CD4-positive, alpha-beta T cell treated with Interleukin-10 for 1 hour (primary cell): ENCODE measurements at regions not wholly inside any gene's neighbourhood (a gene's known extent, or its start where the extent isn't known, plus 50 kb on each side); places are given as distances from the start of the nearest gene placed in this dataset.
"Not testable (repeated sequence)": the region's sequence is repeated elsewhere in the genome, so short reads cannot be mapped to it uniquely, and the experiment has no call there.

Experiments
- DNase-seq: peaks from one replicate; pipeline ENCODE4 v3.0.0-alpha.2; 2020

DNA sequence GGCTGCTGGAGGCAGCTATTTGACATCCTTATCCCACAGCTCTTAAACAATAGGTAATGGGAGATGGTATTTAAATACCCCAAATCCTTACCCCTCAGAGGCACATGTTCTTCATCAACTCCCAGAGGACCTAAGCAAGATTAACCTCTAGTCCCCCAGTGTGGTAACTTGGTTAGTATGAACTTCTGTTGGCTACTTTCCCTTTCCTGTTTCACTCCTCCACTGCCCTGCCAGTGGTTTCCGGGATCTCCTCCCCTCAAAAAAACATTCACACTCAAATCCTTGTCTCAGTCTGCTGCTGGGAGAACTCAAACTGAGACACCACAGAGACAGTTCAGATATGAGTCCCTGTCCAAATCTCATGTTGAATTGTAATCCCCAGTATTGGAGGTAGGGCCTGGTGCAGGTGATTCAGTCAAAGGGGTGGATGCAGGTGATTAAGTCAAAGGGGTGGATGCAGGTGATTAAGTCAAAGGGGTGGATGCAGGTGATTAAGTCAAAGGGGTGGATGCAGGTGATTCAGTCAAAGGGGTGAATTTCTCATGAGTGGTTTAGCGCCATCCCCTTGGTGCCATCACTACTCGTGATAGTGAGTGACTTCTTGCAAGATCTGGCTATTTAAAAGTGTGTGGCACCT lies 335.0 kb upstream of the CTNNB1 start:
- DNase-seq, result no peak

DNA sequence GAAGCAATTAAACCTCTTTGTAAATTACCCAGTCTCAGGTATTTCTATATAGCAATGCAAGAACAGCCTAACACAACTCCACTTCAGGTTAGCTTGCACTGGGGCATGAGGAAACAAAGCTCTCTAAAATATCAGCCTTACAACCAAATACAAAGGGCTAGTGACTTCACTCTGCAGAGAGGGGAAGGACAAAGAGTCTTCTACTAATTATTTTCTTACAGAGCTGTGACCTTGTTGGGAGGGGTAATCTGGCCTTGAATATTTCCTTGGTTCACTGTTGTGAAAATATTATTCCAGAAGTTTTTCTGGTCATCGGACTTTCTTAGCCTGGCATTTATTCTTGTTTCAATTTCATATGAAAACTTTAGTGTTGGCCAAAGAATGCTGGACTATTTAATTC lies 334.4 kb upstream of the CTNNB1 start:
- no peak for DNase-seq

DNA sequence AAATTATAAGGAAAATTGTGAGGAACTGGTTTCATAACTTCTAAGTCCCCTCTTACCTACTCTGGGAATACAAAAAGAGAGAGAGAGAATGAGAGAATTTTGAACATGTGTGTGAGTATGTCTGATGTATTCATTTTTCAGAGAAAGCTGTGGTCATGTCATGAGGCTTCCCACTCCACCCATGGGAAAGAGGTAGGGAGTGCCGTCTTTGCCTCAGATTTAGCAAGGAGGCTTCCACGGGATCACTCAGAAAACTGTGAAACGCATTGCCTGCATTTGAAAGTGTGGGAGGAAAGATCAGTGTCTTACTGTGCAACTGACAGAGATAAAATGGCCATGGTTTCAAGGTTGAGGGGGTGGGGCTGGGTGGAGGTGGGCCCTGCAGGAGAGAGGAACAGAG lies 331.5 kb upstream of the CTNNB1 start:
- DNase-seq, result no peak

DNA sequence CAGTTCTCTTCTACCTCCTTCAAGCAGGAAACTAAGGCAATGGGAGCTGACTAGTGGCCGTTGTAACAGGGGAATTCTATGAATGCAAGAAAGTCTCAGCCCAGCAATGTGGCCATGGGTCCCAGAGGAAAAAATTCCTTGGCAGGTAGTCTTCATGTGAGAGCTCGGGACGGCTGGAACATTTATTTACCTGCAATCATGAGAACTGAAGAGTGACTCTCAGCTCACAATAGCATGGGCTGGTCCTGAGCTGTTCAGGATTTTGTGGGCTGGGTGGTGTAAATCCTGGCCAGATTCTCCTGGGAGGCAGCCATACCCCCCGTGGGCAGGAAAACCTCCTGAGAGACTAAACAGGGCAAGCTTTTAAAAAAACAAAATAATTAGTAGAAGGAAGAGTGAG lies 330.3 kb upstream of the CTNNB1 start:
- DNase-seq, result no peak

DNA sequence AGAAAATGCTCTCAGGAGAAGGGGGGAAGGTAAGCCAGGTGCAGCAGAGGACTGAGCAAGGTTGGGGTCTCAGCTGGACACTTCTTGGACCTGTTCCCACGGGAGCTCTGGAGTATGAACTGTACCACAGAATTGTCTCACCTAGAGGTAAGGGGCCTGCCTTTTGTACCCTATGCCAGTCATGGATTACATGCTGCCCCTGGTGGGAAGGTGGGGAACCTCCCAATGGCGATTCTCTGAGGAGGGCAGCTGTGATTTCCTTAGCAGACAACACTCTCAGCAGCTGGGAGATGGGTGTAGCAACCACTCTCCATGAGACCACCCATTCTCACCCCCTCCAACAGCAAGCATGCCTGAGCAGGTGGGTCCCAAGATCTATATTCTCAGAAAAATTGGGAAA lies 329.4 kb upstream of the CTNNB1 start:
- DNase-seq, result no peak

DNA sequence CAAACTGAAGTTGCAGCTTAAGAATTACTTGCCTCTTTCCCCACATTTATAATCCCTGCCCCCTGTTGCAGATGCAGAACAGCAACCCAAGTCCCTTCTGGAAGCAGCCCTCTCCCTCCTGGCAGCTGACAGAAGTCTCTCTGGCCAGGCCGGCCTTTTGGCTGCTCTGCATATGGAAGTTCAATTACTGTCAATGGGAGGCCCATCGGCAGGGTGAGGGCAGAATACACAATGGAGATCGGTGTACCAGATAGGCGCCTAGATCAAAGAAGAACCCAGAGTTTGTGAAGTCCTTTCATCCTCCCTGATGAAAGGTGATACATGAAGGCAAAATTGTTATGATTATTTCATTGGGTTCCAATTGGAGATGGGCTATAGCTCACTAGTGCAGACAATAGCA lies 327.9 kb upstream of the CTNNB1 start:
- DNase-seq, result no peak

DNA sequence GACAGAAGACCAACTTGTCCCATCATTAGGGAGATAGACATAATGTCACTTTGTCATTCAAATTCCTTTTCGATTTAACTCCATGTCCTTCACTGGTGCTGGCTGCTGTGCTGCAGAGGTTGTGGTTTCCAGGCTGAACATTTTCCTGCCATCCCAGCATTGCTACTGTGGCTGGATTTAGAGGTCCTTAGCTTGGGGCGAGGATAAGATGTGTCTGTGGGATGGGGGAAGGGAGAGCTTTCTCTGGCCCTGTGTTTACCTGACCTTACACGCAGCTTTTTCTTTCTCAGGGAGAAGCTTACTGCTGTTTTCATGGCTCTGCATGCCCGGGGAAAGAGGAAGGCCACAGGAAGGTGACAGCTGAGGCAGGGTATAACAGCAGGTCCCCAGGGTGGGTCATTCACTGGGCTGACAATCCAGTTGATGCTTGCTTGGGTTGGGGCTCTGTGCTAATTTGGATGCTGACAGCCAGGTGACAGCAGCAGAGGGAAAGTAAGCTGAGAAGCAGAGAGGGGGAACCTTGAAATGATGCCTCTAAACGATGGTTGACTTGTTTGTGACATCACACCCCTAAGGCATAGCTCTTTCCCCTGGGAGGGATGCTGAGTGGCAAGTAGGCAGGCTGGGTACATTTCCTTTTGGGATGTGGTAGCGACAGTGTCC lies 326.9 kb upstream of the CTNNB1 start:
- no peak for DNase-seq

DNA sequence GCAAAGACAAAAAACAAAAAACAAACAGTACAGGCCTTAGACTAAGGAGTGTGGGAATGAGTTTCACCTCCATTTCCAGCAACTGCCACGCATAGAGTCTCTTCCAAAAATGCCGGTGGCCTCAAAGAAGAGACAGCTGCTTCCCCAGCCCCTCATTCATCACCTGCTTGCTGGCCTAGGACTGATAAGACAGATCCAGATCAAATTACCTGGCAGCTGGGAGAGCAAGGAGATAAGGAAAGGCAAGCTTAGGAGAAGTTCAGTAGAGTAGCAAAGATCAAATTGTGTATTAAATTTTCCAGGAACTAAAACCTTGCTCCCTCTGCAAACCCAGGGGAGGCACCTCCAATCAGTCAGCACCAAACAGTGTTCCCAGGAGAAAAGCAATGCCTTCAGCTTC lies 325.8 kb upstream of the CTNNB1 start:
- no peak for DNase-seq

DNA sequence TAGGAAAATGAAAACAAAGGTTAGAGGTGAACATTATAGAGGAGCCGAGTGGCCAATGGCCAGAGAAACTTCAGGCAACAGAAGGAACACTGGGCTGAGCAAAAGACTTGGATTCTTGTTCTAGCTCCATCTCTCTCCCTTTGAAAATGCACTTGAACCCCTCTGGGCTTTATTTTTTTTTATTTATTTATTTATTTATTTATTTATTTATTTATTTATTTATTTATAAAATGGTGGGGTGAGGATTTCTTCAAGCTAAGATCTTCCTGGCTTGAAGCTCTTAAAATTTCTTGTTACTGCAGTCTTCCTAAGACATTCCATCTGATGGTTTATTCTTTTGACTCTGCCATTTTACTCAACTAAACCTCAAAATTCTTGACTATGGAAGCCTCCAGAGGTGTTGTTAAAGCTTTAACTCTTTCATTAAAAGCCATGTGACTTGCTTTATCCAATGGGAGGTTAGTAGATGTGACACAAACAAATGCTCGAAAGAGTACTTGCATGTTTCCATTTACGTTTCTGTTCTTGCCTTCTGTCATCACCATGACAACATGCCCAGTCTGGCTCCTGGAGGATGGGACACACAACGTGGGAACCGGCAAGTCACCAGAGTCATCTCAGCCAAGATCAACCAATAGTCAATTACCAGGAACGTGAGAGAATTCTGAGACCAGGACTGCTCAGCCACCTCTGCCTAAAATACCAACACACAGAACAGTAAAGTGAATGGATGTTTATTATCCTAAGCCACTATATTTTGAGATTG lies 325.2 kb upstream of the CTNNB1 start:
- DNase-seq, result no peak

DNA sequence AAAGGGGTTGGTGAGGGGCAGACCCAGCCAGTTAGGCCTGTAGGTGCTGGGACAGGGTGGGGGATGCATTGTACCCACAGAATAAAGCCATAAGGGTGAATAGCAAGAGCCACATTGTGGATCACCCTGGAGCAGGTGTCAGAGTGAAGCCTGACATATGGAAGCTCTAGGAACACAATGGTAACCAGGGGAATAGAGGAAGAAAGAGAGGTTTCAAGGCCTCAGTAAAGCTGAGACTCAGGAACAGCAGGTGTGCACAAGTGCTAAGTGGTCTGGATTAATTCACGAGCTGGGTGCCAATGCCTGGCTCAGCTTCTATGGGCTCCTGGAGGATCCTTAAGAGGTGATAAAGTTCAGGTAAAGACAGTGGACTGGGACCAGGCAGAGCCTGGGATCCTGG lies 323.7 kb upstream of the CTNNB1 start:
- DNase-seq, result no peak

DNA sequence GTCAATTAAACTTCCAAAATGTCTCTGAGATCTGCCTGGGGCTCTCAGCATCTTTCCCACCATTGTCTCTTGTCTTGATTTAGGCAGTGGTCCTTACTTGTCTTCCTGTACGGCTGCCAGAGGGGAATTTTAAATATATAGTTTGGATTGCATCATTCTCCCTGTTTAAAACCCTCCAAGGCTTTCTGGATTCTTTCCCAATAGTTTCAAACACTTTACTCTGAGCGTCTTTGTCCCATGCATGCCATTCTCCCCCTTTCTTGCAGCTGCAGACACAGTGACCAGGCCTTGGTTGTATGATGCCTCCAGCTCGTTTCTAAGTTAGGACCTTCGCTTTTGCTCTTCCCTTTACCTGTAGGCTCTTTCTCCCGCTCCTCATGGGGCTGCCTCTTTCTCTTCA lies 323.3 kb upstream of the CTNNB1 start:
- no peak for DNase-seq

DNA sequence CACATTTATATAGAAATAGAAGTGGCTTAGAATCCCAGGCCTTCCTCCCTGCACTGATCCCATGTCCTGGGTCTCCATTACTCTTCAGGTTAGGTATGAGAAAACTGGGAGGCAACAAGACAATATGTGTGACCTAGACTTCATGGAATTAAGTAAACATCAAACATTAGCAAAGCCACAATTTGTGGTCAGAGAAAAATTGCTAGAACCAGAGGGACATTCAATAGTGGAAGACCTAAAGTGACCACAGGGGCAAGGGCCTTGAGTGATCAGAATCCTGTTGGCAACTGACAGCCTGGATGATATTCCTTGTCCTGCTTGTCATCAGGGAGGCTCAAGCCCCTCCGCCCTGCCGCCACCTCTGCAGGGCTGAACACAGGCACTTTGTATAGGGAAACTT lies 322.8 kb upstream of the CTNNB1 start:
- no peak for DNase-seq

DNA sequence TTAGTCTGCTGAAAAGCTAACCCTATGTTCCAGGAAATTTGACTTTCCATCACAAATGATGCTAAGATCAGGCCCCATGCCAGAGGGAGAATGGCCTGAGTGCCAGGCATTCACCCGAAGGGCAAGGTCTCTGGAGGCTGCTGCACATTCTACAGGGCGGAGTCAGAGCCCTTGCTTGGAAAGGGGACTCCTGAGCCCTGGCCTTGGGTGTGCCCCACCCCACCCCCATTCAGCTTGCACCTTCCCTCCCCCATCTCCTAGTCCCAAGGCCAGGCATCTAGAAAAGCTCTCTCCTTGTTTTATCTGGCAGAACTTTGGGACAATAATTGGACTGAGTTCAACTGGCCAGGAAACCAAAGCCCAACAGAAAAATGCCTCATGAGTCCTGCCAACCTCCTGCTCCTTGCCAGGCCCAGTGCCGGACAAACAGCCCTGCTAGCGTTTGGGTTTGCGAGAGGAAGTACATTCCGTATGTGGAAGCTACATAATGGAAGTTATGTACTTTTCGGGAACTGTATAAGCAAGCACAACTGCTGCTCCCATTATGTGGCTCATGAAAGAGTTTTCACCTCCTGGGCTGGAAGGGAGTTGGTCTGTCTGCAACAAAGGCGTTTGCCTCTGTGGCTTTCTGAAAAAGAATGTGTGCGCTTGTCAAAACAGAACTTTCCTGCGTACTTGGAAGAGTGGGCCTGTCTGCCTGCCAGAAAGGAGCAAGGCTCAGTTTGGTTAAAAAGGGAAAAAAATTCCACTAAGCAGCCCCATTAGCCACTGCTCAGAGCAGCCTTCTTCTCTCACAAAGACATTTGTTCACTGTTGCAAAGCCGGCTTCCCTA lies 321.5 kb upstream of the CTNNB1 start:
- no peak for DNase-seq

DNA sequence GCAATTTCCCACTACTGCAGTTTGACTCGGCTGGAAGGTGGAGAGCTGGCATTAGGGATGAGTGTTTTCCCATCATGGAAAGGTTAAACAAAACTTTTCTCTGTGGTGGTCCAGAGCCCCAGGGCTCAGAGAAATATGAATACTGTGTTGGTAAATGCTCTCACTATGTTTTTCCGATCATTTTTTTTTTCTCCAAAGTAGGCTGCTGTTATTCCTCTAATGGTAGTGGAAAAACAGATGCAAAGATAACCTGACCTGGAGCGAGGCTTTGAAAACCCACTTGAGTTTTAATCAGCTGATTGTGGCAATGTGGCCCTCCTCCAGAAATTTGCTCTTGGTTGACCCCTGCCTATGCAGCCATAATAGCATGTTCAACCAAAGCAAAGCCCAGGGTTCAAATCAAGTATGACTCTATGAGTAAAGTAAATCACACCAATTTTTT lies 320.8 kb upstream of the CTNNB1 start:
- no peak for DNase-seq

DNA sequence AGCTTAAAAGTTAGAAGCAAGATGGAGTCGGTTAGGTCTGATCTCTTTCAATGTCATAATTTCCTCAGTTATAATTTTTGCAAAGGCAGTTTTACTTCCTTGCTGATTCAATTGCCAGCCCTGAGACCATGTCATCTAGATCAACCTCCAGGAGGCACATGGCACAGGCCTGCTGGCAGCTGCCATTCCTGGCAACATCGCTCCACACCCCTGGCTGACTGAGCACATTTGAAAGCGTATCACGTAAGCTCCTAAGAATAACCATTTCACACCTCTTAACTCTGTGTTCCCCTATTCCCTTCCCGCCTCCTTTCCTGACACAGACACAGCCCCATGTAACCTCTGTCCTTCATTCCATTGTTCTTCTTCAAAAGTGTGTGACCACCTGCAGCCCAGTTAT lies 313.9 kb upstream of the CTNNB1 start:
- DNase-seq, result no peak

DNA sequence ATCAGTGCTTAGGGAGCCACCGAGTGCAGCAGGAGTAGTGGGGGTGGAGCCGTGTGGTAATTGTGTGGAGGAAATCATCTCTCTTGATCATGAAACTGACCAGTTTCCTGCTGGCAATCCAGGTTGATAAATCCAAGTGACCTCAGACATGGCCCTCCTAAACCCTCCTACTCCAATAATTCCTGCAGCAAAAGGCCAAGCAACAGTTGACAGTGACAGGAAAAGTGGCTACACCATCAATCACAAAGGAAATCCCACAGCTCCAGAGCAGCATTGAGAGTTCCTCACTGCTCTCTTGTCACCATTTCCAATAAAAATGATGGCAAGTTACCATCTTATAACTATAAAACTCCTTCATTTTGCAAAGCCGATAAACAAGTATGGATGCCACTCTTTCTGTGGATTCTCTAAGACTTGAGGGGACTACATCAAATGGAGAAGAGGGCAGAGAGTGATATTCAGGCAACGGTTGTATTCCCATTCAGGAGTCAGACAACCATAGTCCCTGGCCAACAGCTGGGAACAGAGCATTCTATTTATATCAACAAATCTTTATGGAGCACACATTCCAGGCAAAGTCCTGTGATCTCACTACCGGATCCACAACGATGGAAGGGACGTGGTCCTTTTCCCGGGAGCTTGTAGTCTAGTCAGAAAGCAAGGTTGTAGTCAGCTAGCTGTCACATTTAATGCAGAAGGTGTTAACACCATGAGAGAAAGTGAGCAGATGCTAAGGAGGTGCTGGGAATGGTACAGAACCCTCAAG lies 312.5 kb upstream of the CTNNB1 start:
- no peak for DNase-seq

DNA sequence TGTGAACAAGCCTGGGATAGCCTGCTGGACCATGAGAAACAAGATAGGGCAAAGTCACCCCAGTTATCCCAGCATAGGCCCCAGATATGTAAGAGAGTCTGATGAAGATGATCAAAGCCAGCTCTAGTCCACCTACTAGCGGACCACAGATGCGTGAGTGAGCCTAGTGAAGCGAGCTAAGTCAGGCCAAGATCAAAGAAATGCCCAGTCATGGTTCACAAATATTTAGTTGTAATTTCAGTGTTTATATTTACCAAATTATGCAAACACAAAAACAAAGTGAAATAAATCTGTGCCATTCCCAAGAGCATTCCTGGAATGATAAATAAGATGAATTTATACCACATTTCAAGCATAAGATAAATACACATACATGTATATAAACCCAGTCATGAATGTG lies 308.1 kb upstream of the CTNNB1 start:
- DNase-seq, result no peak

DNA sequence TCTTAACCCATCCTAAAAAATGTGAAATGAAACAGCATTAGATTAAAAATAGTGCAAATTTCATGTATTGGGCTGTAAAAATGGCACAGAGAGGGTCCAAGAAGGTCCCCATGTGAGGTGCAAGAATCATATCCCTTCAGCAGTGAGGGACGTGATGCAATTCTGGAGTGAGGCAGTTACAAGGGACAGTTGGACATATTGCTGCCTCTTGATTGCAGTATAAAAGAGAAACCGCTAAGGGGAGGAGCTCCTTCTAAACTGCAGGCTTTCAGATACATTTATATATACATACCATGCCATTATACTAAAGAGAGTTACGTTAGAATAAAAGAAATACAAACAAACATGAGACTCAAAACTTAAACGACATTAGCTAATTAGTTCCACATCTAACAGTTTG lies 304.2 kb upstream of the CTNNB1 start:
- no peak for DNase-seq

DNA sequence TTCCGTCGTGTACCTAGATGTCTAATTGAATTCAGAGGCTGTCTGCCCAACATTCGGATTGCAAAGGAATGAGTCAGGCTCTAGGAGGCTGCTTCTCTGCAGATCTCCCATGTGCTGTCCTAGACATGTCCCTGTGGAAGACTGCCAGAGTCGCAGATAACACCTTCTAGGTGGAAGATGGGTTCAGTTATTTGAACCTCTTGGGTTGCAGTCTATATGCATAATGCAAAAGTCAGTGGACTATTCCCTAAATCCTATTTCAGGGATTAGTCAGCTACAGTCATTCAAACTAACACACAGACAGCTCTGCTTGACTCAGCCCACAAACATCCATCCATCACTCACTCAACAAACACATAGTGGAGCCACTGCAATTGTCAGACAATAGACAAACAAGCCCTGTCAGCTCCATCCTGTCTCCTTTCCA lies 300.0 kb upstream of the CTNNB1 start:
- DNase-seq, result no peak

DNA sequence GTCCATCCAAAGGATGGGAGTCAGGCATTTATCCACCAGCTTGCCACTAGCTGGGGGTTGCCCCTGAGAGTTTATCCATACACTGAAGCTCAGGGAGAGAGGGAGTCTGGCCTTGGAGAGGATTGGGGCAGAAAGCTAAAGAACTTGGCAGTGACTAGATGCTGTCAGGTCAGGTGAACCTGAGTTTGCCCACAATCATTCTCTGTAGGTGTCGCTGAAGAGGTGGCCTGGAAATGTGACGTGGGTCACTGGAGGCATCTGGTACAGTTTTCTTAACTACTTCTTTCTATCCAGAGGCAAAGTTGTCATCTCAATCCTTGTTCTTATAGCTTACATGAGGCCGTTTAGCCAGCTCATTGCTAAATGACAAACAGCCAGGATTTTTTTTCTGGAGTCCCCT lies 298.0 kb upstream of the CTNNB1 start:
- no peak for DNase-seq

DNA sequence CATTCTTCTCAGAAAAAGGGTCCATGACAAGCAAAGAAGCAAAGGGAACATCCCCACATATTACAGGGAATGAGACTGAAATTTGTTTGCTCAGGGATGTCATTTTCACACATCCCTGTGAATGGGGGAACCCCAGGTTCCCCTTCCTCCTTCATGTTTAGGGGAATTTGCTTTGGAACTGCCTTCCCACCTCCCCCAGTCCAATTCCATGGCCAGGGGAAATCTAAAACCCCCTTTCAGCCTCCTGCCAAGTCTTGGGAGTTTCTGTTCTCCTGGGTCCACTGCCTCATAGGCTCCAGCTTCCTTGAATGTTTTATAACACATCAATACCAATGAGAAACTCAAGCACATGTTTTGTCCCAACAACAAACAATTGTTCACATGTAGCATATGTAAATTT lies 297.5 kb upstream of the CTNNB1 start:
- no peak for DNase-seq

DNA sequence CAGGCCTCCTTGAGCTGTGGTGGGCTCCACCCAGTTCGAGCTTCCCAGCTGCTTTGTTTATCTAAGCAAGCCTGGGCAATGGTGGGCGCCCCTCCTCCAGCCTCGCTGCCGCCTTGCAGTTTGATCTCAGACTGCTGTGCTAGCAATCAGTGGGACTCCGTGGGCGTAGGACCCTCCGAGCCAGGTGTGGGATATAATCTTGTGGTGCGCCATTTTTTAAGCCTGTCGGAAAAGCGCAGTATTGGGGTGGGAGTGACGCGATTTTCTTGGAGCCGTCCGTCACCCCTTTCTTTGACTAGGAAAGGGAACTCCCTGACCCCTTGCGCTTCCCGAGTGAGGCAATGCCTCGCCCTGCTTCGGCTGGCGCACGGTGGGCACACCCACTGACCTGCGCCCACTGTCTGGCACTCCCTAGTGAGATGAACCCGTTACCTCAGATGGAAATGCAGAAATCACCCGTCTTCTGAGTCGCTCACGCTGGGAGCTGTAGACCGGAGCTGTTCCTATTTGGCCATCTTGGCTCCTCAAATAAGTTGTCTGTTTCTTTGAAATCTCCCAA lies 291.3 kb upstream of the CTNNB1 start:
- not testable (repeated sequence) for DNase-seq
